ENCODE measurements at regions not wholly inside any gene's neighbourhood (a gene's known extent, or its start where the extent isn't known, plus 50 kb on each side); places are given as distances from the start of the nearest gene placed in this dataset.

GRCh38 chr14:97571866-97572555, 774.8 kb downstream of the VRK1 start:
- DNase-seq (ENCODE audit: insufficient read length, low spot score) (no peak), FAIRE-seq (no peak)
- no peak for TF ChIP-seq CTCF (IDR thresholded peaks at IDR 0.05; ENCODE audit: insufficient read depth, missing control alignments)

- no peak for TF ChIP-seq CTCF (IDR thresholded peaks at IDR 0.05; ENCODE audit: insufficient read depth, missing control alignments)
- DNase-seq (ENCODE audit: insufficient read length, low spot score) (no peak), FAIRE-seq (no peak)
Observed at GRCh38 chr14:97572583-97573458, 775.6 kb downstream of the VRK1 start.

- DNase-seq (ENCODE audit: insufficient read length, low spot score) (no peak), FAIRE-seq (no peak)
- TF ChIP-seq CTCF (IDR thresholded peaks at IDR 0.05; ENCODE audit: insufficient read depth, missing control alignments), result no peak
Observed at GRCh38 chr14:97575677-97576076, 778.5 kb downstream of the VRK1 start.

GRCh38 chr14:97578982-97579548, 781.9 kb downstream of the VRK1 start:
- no peak for FAIRE-seq
- no peak for TF ChIP-seq CTCF (IDR thresholded peaks at IDR 0.05; ENCODE audit: insufficient read depth, missing control alignments)
- DNase-seq (ENCODE audit: insufficient read length, low spot score), result no peak

GRCh38 chr14:97581016-97581415, 783.8 kb downstream of the VRK1 start:
- no peak for FAIRE-seq
- TF ChIP-seq CTCF (IDR thresholded peaks at IDR 0.05; ENCODE audit: insufficient read depth, missing control alignments), result no peak
- no peak for DNase-seq (ENCODE audit: insufficient read length, low spot score)

GRCh38 chr14:97582022-97582421, 784.8 kb downstream of the VRK1 start:
- FAIRE-seq (no peak), DNase-seq (ENCODE audit: insufficient read length, low spot score) (no peak)
- no peak for TF ChIP-seq CTCF (IDR thresholded peaks at IDR 0.05; ENCODE audit: insufficient read depth, missing control alignments)
